K562 (cell line): ENCODE measurements at regions not wholly inside any gene's neighbourhood (a gene's known extent, or its start where the extent isn't known, plus 50 kb on each side); places are given as distances from the start of the nearest gene placed in this dataset.

Source experiments
- ARID3B ChIP-seq: fragments of 250-450 bp; sonication (Bioruptor Pico); IDR thresholded peaks from 2 replicates; pipeline ENCODE4 v1.4.0; 2020; ENCODE audit warnings: borderline replicate concordance
- CHD1 ChIP-seq: fragments of 200-600 bp; sonication (generic); IDR thresholded peaks from one replicate; pipeline ENCODE4 v1.6.1; 2012; ENCODE audit warnings: mild to moderate bottlenecking, moderate library complexity, low read length, inconsistent platforms
- EZH2 ChIP-seq: IDR thresholded peaks from 2 replicates; pipeline ENCODE4 v1.6.1; 2012; ENCODE audit warnings: low read depth, mild to moderate bottlenecking, inconsistent platforms, low read length, borderline replicate concordance
- MTA2 ChIP-seq: fragments of 450-650 bp; IDR thresholded peaks from 2 replicates; pipeline ENCODE4 v1.6.1; 2016; ENCODE audit warnings: low read depth
- NR2C1 ChIP-seq, 2 experiments: fragments of 450-650 bp; IDR thresholded peaks; 2 replicates each; pipeline ENCODE4 v1.6.1; 2017; ENCODE audit warnings: mild to moderate bottlenecking in 2 of 2, antibody characterized with exemption in 1 of 2, inconsistent platforms in 1 of 2, missing compliant biosample characterization in 1 of 2, missing genetic modification characterization in 1 of 2
- NR2C2 ChIP-seq, 2 experiments: fragments of 200-800 bp in 1 of 2; sonication (Bioruptor generic) in 1 of 2; sonication (generic) in 1 of 2; formaldehyde crosslinking in 1 of 2; IDR thresholded peaks; 2 replicates each; pipeline versions ENCODE4 v1.6.1 to v1.8.0; 2016 to 2022; ENCODE audit warnings: mild to moderate bottlenecking in 1 of 2, missing compliant biosample characterization in 1 of 2, missing genetic modification characterization in 1 of 2, missing genetic modification reagents in 1 of 2
- PHB2 ChIP-seq: fragments of 450-650 bp; IDR thresholded peaks from 2 replicates; pipeline ENCODE4 v1.6.1; 2017; ENCODE audit warnings: low read depth
- PKNOX1 ChIP-seq: fragments of 450-650 bp; IDR thresholded peaks from 2 replicates; pipeline ENCODE4 v1.6.1; 2016
- POLR2A ChIP-seq: fragments of 450-650 bp; conservative IDR thresholded peaks from 2 replicates; pipeline ENCODE4 v1.6.1; 2016
- POLR2AphosphoS5 ChIP-seq: IDR thresholded peaks from 2 replicates; pipeline ENCODE4 v1.6.1; 2011; ENCODE audit warnings: mild to moderate bottlenecking, low read depth, low read length, moderate library complexity; ENCODE audit not compliant: control insufficient read depth, insufficient read depth
- RBBP5 ChIP-seq: fragments of 200-600 bp; sonication (generic); IDR thresholded peaks from 2 replicates; pipeline ENCODE4 v1.6.1; 2012; ENCODE audit warnings: borderline replicate concordance, mild to moderate bottlenecking, low read length, control low read depth, inconsistent platforms; ENCODE audit not compliant: insufficient read depth, poor library complexity, severe bottlenecking
- SPI1 ChIP-seq: IDR thresholded peaks from 2 replicates; pipeline ENCODE4 v1.6.1; 2011; ENCODE audit warnings: low read depth, low read length, control low read depth, borderline replicate concordance
- TCF7 ChIP-seq: sonication (generic); IDR thresholded peaks from 2 replicates; pipeline ENCODE4 v1.6.1; 2016; ENCODE audit warnings: antibody characterized with exemption, borderline replicate concordance

DNA sequence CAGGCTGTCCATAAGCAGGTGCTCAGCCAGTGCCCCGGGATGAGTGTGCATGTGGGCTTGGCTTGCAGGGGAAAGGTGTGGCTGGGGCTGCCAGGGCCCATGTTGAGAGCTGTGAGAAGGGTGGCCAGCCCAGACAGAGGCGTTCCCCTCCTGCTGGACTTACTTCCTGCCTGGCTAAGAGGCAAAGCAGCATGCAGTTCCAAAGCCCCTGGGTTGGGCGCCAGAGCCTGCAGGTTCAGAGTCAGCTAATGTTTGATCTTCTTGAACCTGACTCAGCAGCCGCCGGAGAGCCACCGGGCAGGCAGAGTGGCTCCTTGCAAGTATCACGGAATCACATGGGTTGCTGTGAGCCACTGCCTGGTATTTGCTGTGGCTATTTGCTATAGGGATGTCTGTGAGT, 168.4 kb upstream of the MAP1B start:
- no peak for TF ChIP-seq SPI1
- no peak for TF ChIP-seq POLR2A
- no peak for TF ChIP-seq POLR2AphosphoS5
- TF ChIP-seq RBBP5 = no peak
- TF ChIP-seq MTA2 = no peak
- TF ChIP-seq PKNOX1 = no peak
- TF ChIP-seq CHD1 = no peak
- no peak for TF ChIP-seq PHB2
- TF ChIP-seq EZH2 = no peak
- TF ChIP-seq NR2C2 (CRISPR knock-in tag; IDR thresholded peaks at IDR 0.05) = no peak
- TF ChIP-seq NR2C2 (tag; IDR thresholded peaks at IDR 0.05) = no peak
- TF ChIP-seq ARID3B (CRISPR knock-in tag) = no peak
- no peak for TF ChIP-seq TCF7
- no peak for TF ChIP-seq NR2C1 (IDR thresholded peaks at IDR 0.05)
- no peak for TF ChIP-seq NR2C1 (tag; IDR thresholded peaks at IDR 0.05)
